GM23338 (cell line): ENCODE measurements at regions not wholly inside any gene's neighbourhood (a gene's known extent, or its start where the extent isn't known, plus 50 kb on each side); places are given as distances from the start of the nearest gene placed in this dataset.

Experiments used
- ATAC-seq: fragments of 200-7000 bp; cut with Tn5 transposase; 3 replicates; pipeline ENCODE4 v1.9.1; 2020
- DNase-seq: peaks from one replicate; pipeline ENCODE4 v3.0.0-alpha.2; 2015; ENCODE audit warnings: low spot score
- H2AFZ ChIP-seq: fragments of 200-600 bp; sonication (generic); 2 replicates; pipeline ENCODE4 v1.8.0; 2016; ENCODE audit warnings: antibody characterized with exemption, mild to moderate bottlenecking, moderate library complexity
- H3F3A ChIP-seq: fragments of 200-600 bp; sonication (generic); replicated peaks from 2 replicates; pipeline ENCODE4 v1.8.0; 2017; ENCODE audit warnings: antibody characterized with exemption, mixed run types, low read depth
- H3K27ac ChIP-seq: fragments of 200-600 bp; sonication (generic); 2 replicates; pipeline ENCODE4 v1.6.1; 2016; ENCODE audit warnings: low read depth
- H3K27me3 ChIP-seq: fragments of 200-600 bp; sonication (generic); 2 replicates; pipeline ENCODE4 v1.8.0; 2016; ENCODE audit warnings: mild to moderate bottlenecking, mixed run types, moderate library complexity; ENCODE audit not compliant: insufficient read depth
- H3K36me3 ChIP-seq: fragments of 200-600 bp; sonication (generic); 2 replicates; pipeline ENCODE4 v1.8.0; 2016; ENCODE audit warnings: mild to moderate bottlenecking; ENCODE audit not compliant: insufficient read depth
- H3K4me1 ChIP-seq: fragments of 200-600 bp; sonication (generic); 2 replicates; pipeline ENCODE4 v1.8.0; 2016; ENCODE audit warnings: mild to moderate bottlenecking, moderate library complexity; ENCODE audit not compliant: insufficient read depth
- H3K4me2 ChIP-seq: fragments of 200-600 bp; sonication (generic); 2 replicates; pipeline ENCODE4 v1.7.1; 2017; ENCODE audit warnings: mixed run types
- H3K4me3 ChIP-seq: fragments of 200-600 bp; sonication (generic); 2 replicates; pipeline ENCODE4 v1.6.1; 2016; ENCODE audit warnings: mixed run types
- H3K79me2 ChIP-seq: fragments of 200-600 bp; sonication (generic); replicated peaks from 2 replicates; pipeline ENCODE4 v1.8.0; 2017; ENCODE audit warnings: mild to moderate bottlenecking; ENCODE audit not compliant: insufficient read depth
- H3K9me2 ChIP-seq: fragments of 200-600 bp; sonication (generic); 2 replicates; pipeline ENCODE4 v1.8.0; 2017; ENCODE audit not compliant: insufficient read depth
- H4K20me1 ChIP-seq: fragments of 200-600 bp; sonication (generic); replicated peaks from 2 replicates; pipeline ENCODE4 v1.8.0; 2017; ENCODE audit warnings: mild to moderate bottlenecking; ENCODE audit not compliant: insufficient read depth
- H3K27ac Mint-ChIP-seq: 2 replicates; pipeline ENCODE4 v1.8.0; 2020; ENCODE audit warnings: inconsistent platforms, mild to moderate bottlenecking, moderate library complexity, mixed read lengths
- H3K27me3 Mint-ChIP-seq: 3 replicates; pipeline ENCODE4 v1.8.0; 2022; ENCODE audit warnings: low read depth, mild to moderate bottlenecking, moderate library complexity, mixed read lengths, inconsistent platforms; ENCODE audit not compliant: insufficient read depth, poor library complexity
- H3K36me3 Mint-ChIP-seq: 3 replicates; pipeline ENCODE4 v1.8.0; 2021; ENCODE audit warnings: low read depth, mild to moderate bottlenecking, inconsistent platforms, moderate library complexity, mixed read lengths
- H3K4me1 Mint-ChIP-seq: 3 replicates; pipeline ENCODE4 v1.8.0; 2020; ENCODE audit warnings: mild to moderate bottlenecking, inconsistent platforms, mixed read lengths
- H3K4me3 Mint-ChIP-seq: 3 replicates; pipeline ENCODE4 v1.8.0; 2021; ENCODE audit warnings: moderate library complexity, mild to moderate bottlenecking, inconsistent platforms, mixed read lengths
- H3K9me3 Mint-ChIP-seq: 3 replicates; pipeline ENCODE4 v1.8.0; 2020; ENCODE audit warnings: moderate library complexity, mild to moderate bottlenecking, inconsistent platforms, mixed read lengths
- CREB1 ChIP-seq: fragments of 250-450 bp; sonication (Bioruptor Pico); IDR thresholded peaks from 2 replicates; pipeline ENCODE4 v1.5.0; 2020; ENCODE audit warnings: low read depth, mild to moderate bottlenecking, moderate library complexity
- EZH2 ChIP-seq: fragments of 200-600 bp; sonication (generic); IDR thresholded peaks from one replicate; pipeline ENCODE4 v1.8.0; 2017; ENCODE audit warnings: antibody characterized with exemption, mild to moderate bottlenecking, low read depth; ENCODE audit not compliant: unreplicated experiment
- EZH2phosphoT487 ChIP-seq: fragments of 200-600 bp; sonication (generic); IDR thresholded peaks from one replicate; pipeline ENCODE4 v1.8.1; 2018; ENCODE audit warnings: antibody characterized with exemption; ENCODE audit not compliant: unreplicated experiment
- JUNB ChIP-seq: IDR thresholded peaks from one replicate; pipeline ENCODE4 v1.6.1; 2016; ENCODE audit warnings: antibody characterized with exemption; ENCODE audit not compliant: unreplicated experiment
- NANOG ChIP-seq: IDR thresholded peaks from 2 replicates; pipeline ENCODE4 v1.6.1; 2016; ENCODE audit warnings: antibody characterized with exemption, borderline replicate concordance
- POLR2AphosphoS5 ChIP-seq: IDR thresholded peaks from 2 replicates; pipeline ENCODE4 v1.6.1; 2016; ENCODE audit warnings: antibody characterized with exemption, low read depth
- REST ChIP-seq: IDR thresholded peaks from one replicate; pipeline ENCODE4 v1.6.1; 2018; ENCODE audit warnings: antibody characterized with exemption; ENCODE audit not compliant: unreplicated experiment
- STAT1 ChIP-seq: IDR thresholded peaks from one replicate; pipeline ENCODE4 v1.6.1; 2016; ENCODE audit warnings: antibody characterized with exemption; ENCODE audit not compliant: unreplicated experiment
- ZNF114 ChIP-seq: fragments of 250-450 bp; sonication (Bioruptor Pico); IDR thresholded peaks from 2 replicates; pipeline ENCODE4 v1.5.0; 2020; ENCODE audit warnings: mild to moderate bottlenecking, moderate library complexity
- ZNF331 ChIP-seq: fragments of 250-450 bp; sonication (Bioruptor Pico); IDR thresholded peaks from 2 replicates; pipeline ENCODE4 v1.5.0; 2020; ENCODE audit warnings: low read depth, mild to moderate bottlenecking, moderate library complexity
- TF ChIP-seq, protein P1 (sequence below): IDR thresholded peaks from 2 replicates; pipeline ENCODE4 v1.6.1; 2016; ENCODE audit warnings: antibody characterized with exemption
- TF ChIP-seq, protein P2 (sequence below), 2 experiments: fragments of 200-600 bp in 1 of 2; sonication (generic) in 1 of 2; conservative IDR thresholded peaks; 2 replicates each; pipeline versions ENCODE4 v1.5.1 to v1.6.1; 2016 to 2017; ENCODE audit warnings: antibody characterized with exemption in 2 of 2, low read depth in 2 of 2, mild to moderate bottlenecking in 2 of 2, moderate library complexity in 1 of 2
- TF ChIP-seq, protein P3 (sequence below): fragments of 250-450 bp; sonication (Bioruptor Pico); IDR thresholded peaks from 2 replicates; pipeline ENCODE4 v1.5.0; 2020; ENCODE audit warnings: mild to moderate bottlenecking, moderate library complexity

DNA sequence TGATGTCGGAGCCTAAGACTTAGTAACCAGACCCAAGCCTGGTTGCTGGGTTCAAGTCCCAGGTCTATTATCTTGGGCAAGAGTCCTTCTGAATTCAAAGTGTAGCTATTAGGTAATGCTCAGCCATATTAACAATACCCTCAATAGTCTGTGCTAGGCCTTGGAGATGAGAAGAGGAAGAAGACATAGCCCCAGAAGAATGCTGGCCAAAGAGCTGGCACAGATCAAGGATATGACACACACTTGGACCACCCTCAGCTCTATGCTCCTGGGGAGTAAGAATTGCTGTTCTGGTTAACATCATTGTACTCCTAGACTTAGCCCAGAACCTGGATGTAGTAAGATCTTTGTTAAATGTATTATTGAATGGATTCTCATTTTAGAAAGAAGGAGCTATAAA lies 426.7 kb downstream of the CDK5RAP2 start:
- Histone ChIP-seq H3K4me1 (peaks cover 4% of the 10 kb centered on the region; the same call in 1 of the 2 replicates), H3K4me2 (no peak overlapping the region), H3K36me3 (no peaks in the 10 kb centered on the region), H3F3A (no peaks in the 10 kb centered on the region), H2AFZ (no peak overlapping the region), H3K9me2 (no peaks in the 10 kb centered on the region), H4K20me1 (no peaks in the 10 kb centered on the region), H3K27ac (no peak overlapping the region), H3K79me2 (no peaks in the 10 kb centered on the region), H3K27me3 (no peaks in the 10 kb centered on the region), H3K4me3 (no peak overlapping the region)
- TF ChIP-seq EZH2phosphoT487, result no peak
- TF ChIP-seq ZNF331, result no peak
- TF ChIP-seq REST, result no peak
- TF ChIP-seq, protein P1, sequence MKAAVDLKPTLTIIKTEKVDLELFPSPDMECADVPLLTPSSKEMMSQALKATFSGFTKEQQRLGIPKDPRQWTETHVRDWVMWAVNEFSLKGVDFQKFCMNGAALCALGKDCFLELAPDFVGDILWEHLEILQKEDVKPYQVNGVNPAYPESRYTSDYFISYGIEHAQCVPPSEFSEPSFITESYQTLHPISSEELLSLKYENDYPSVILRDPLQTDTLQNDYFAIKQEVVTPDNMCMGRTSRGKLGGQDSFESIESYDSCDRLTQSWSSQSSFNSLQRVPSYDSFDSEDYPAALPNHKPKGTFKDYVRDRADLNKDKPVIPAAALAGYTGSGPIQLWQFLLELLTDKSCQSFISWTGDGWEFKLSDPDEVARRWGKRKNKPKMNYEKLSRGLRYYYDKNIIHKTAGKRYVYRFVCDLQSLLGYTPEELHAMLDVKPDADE, result no peak
- no peak for TF ChIP-seq EZH2
- no peak for TF ChIP-seq STAT1
- TF ChIP-seq, protein P2, sequence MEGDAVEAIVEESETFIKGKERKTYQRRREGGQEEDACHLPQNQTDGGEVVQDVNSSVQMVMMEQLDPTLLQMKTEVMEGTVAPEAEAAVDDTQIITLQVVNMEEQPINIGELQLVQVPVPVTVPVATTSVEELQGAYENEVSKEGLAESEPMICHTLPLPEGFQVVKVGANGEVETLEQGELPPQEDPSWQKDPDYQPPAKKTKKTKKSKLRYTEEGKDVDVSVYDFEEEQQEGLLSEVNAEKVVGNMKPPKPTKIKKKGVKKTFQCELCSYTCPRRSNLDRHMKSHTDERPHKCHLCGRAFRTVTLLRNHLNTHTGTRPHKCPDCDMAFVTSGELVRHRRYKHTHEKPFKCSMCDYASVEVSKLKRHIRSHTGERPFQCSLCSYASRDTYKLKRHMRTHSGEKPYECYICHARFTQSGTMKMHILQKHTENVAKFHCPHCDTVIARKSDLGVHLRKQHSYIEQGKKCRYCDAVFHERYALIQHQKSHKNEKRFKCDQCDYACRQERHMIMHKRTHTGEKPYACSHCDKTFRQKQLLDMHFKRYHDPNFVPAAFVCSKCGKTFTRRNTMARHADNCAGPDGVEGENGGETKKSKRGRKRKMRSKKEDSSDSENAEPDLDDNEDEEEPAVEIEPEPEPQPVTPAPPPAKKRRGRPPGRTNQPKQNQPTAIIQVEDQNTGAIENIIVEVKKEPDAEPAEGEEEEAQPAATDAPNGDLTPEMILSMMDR (conservative IDR thresholded peaks at IDR 0.05; ENCODE audit: low read depth in 2 of 2), result no peak
- no peak for TF ChIP-seq CREB1 (CRISPR knock-in tag)
- no peak for TF ChIP-seq NANOG
- TF ChIP-seq, protein P3, sequence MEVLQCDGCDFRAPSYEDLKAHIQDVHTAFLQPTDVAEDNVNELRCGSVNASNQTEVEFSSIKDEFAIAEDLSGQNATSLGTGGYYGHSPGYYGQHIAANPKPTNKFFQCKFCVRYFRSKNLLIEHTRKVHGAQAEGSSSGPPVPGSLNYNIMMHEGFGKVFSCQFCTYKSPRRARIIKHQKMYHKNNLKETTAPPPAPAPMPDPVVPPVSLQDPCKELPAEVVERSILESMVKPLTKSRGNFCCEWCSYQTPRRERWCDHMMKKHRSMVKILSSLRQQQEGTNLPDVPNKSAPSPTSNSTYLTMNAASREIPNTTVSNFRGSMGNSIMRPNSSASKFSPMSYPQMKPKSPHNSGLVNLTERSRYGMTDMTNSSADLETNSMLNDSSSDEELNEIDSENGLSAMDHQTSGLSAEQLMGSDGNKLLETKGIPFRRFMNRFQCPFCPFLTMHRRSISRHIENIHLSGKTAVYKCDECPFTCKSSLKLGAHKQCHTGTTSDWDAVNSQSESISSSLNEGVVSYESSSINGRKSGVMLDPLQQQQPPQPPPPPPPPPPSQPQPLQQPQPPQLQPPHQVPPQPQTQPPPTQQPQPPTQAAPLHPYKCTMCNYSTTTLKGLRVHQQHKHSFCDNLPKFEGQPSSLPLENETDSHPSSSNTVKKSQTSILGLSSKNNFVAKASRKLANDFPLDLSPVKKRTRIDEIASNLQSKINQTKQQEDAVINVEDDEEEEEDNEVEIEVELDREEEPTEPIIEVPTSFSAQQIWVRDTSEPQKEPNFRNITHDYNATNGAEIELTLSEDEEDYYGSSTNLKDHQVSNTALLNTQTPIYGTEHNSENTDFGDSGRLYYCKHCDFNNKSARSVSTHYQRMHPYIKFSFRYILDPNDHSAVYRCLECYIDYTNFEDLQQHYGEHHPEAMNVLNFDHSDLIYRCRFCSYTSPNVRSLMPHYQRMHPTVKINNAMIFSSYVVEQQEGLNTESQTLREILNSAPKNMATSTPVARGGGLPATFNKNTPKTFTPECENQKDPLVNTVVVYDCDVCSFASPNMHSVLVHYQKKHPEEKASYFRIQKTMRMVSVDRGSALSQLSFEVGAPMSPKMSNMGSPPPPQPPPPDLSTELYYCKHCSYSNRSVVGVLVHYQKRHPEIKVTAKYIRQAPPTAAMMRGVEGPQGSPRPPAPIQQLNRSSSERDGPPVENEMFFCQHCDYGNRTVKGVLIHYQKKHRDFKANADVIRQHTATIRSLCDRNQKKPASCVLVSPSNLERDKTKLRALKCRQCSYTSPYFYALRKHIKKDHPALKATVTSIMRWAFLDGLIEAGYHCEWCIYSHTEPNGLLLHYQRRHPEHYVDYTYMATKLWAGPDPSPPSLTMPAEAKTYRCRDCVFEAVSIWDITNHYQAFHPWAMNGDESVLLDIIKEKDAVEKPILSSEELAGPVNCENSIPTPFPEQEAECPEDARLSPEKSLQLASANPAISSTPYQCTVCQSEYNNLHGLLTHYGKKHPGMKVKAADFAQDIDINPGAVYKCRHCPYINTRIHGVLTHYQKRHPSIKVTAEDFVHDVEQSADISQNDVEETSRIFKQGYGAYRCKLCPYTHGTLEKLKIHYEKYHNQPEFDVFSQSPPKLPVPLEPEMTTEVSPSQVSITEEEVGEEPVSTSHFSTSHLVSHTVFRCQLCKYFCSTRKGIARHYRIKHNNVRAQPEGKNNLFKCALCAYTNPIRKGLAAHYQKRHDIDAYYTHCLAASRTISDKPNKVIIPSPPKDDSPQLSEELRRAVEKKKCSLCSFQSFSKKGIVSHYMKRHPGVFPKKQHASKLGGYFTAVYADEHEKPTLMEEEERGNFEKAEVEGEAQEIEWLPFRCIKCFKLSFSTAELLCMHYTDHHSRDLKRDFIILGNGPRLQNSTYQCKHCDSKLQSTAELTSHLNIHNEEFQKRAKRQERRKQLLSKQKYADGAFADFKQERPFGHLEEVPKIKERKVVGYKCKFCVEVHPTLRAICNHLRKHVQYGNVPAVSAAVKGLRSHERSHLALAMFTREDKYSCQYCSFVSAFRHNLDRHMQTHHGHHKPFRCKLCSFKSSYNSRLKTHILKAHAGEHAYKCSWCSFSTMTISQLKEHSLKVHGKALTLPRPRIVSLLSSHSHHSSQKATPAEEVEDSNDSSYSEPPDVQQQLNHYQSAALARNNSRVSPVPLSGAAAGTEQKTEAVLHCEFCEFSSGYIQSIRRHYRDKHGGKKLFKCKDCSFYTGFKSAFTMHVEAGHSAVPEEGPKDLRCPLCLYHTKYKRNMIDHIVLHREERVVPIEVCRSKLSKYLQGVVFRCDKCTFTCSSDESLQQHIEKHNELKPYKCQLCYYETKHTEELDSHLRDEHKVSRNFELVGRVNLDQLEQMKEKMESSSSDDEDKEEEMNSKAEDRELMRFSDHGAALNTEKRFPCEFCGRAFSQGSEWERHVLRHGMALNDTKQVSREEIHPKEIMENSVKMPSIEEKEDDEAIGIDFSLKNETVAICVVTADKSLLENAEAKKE (CRISPR knock-in tag), result no peak
- TF ChIP-seq JUNB, result no peak
- no peak for TF ChIP-seq ZNF114 (CRISPR knock-in tag)
- TF ChIP-seq POLR2AphosphoS5, result no peak
- DNase-seq, result no peak
- Mint-ChIP-seq H3K27me3 (peaks cover 4% of the 10 kb centered on the region), H3K36me3 (no peaks in the 10 kb centered on the region), H3K4me3 (no peak overlapping the region), H3K9me3 (no peaks in the 10 kb centered on the region), H3K4me1 (peaks cover 5% of the 10 kb centered on the region; the same call in 2 of the 3 replicates), H3K27ac (no peak overlapping the region)
- ATAC-seq, result no peak
